ENCODE measurements at regions not wholly inside any gene's neighbourhood (a gene's known extent, or its start where the extent isn't known, plus 50 kb on each side); places are given as distances from the start of the nearest gene placed in this dataset.
"Not testable (repeated sequence)": the region's sequence is repeated elsewhere in the genome, so short reads cannot be mapped to it uniquely, and the experiment has no call there.

DNA sequence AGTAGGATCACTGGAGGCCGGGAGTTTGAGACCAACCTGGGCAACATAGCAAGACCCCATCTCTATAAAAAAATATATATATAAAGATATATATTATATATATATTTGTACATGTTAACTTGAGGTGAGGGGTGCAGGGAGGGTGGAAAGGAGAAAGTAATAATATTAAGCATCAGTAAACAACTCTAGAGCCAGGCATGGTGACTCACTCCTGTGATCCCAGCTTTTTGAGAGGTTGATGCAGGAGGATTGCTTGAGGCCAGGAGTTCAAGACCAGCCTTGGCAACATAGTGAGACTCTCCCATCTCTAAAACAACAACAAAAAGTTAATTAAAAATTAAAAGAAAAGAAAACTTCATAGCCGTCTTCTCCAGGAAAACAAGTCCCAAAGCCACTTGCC, 61.7 kb upstream of the SMURF2 start:
- DNase-seq, result no peak

DNA sequence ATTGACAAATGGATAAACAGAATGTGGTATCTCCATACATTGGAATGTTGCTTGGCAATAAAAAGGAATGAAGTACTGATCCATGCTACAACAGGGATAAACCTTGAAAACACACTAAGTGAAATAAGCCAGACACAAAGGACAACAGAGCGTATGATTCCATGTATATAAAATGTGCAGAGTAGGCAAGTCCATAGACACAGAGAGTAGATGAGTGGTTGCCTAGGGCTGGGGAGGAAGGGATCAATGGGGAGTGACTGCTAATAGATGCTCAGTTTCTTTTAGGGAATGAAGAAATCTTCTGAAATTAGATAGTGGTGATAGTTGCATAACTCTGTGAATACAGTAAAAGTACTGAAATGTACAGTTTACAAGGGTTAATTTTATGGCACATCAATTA, 59.4 kb upstream of the SMURF2 start:
- not testable (repeated sequence) for DNase-seq

DNA sequence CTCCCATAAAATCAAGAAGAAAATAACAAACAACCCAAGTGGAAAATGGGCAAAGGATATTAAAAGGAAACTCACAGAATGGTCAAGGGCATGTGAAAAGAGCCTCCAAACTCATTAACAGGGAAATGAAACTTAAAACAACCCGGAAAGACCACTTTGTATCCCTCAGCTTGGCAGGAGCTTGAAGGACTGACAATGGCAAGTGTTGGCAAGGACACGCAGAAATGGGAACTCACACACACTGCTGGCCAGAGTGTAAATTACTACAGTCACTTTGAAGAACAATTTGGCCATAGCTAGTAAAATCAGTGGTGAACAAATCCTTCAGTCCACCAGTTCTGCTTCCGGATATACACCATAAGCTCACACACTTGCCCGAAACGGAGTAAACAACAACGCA, 58.1 kb upstream of the SMURF2 start:
- not testable (repeated sequence) for DNase-seq

DNA sequence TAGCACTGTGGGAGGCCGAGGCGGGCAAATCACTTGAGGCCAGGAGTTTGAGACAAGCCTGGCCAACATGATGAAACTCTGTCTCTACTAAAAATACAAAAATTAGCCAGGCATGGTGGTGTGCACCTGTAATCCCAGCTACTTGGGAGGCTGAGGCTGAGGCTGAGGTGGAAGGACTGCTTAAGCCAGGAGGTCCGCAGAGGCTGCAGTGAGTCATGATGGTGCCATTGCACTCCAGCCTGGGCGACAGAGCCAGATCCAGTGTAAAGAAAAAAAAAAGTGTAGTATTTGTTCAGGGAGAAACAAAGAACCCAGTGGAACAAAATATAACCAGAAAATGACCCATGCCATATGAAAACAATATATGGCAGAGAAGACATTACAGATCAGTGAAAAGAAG, 57.4 kb upstream of the SMURF2 start:
- DNase-seq, result not testable (repeated sequence)

DNA sequence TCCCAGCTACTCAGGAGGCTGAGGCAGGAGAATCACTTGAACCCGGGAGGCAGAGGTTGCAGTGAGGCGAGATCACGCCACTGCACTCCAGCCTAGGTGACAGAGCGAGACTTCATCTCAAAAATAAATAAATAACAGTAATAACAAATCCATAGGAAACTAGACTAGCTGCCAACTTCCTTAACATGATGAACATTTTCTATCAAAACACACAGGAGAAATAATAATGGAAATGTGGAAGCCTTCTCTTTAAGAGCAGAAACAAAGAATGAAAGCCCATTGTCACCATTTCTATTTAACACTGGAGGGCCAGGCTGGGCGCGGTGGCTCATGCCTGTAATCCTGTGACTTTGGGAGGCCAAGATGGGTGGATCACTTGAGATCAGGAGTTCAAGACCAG, 56.7 kb upstream of the SMURF2 start:
- DNase-seq, result not testable (repeated sequence)

DNA sequence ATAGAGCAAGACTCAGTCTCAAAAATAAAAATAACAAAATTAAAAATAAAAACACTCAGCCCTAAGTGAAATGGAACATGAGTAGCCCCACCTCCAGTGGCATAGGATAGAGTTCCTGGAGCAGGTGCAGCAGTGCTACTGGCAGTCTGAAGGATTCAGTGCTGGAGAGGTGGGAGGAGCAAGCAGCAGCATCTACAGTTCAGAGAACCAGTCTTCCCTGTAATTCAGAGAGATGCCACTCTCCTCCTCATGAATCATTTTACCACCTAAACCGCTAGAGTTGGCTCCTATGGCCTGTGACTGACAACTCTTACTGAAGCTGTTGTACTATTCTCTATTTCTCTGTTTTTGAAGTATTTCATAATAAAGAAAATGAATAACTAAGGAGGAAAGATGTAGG, 56.0 kb upstream of the SMURF2 start:
- DNase-seq, result no peak

DNA sequence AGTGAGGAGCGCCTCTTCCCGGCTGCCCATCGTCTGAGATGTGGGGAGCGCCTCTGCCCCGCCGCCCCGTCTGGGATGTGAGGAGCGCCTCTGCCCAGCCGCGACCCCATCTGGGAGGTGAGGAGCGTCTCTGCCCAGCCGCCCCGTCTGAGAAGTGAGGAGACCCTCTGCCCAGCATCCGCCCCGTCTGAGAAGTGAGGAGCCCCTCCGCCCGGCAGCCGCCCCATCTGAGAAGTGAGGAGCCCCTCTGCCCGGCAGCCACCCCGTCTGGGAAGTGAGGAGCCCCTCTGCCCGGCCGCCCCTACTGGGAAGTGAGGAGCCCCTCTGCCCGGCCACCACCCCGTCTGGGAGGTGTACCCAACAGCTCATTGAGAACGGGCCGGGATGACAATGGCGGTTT, 54.4 kb upstream of the SMURF2 start:
- not testable (repeated sequence) for DNase-seq

DNA sequence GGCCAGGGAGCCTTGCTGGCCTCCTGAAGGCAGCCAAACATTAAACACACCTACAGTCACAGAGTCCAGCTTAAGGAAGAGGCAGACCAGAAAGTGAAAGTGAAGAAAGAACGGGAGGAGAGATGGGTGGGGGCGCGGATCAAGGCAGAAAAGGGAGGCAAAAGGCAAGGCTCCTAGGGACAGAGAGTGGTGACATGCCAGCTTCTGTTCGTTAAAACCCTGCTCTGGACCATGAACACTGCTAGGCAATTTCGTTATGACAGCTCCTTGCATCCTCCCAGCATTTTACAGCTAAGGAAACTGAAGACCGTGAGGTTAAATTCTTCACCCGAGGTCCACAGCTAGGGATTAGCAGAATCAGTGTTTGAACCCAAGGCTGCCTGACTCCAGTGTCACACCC, 51.7 kb upstream of the SMURF2 start:
- DNase-seq, result not testable (repeated sequence)

DNA sequence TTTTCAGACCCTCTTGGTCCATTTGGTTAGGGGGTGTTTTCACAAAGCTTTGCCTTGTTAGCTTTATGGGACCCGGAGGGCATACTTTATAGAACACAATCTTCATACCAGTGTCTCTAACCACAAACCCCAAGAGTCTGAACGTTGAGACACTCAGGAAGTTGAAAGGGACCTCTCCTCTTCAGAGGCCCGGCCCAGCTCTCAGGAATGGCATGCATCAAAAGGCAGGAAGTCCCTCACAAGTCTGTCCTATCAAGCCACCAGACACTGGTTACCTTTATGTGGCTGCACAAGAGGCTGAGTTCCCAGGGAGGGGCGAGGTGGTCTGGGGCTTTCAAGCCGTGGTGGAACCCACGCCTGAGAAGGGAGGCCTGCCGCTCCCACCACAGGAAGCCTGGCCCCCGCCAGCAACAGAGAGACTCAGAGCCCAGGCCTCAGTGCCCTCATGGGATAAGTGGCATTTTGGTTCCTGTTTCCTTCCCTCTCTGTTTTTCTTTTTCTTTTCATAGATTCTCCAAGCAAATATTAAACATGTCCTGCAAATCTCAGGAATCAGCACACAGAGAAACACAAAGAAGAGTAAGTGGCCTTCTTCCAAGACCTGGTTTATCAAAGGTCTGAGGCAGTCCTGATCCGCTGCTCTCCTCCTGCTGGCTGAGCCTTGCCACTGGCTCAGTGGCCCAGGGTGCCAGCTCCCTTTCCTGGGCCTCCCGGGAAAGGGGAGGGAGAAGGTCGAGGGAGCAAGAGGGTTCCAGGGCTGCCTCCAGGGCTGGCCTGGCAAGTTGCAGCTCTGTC, 50.6 kb upstream of the SMURF2 start:
- not testable (repeated sequence) for DNase-seq

All from NCI-H2171 (cell line).